RWPE2 (cell line): ENCODE measurements at regions not wholly inside any gene's neighbourhood (a gene's known extent, or its start where the extent isn't known, plus 50 kb on each side); places are given as distances from the start of the nearest gene placed in this dataset.
"Not testable (repeated sequence)": the region's sequence is repeated elsewhere in the genome, so short reads cannot be mapped to it uniquely, and the experiment has no call there.

ENCODE experiments used
- ATAC-seq: fragments of 200-7000 bp; cut with Tn5 transposase; 3 replicates; pipeline ENCODE4 v1.9.1; 2021; ENCODE audit warnings: low read depth
- DNase-seq: peaks from one replicate; pipeline ENCODE4 v3.0.0-alpha.2; 2020; ENCODE audit warnings: low spot score
- H3K27ac ChIP-seq: fragments of 450-650 bp; 2 replicates; pipeline ENCODE4 v1.5.1; 2017; ENCODE audit warnings: mild to moderate bottlenecking; ENCODE audit not compliant: poor library complexity, severe bottlenecking
- H3K27me3 ChIP-seq: fragments of 250-450 bp; sonication (Bioruptor Pico); 2 replicates; pipeline ENCODE4 v1.5.1; 2021; ENCODE audit warnings: mild to moderate bottlenecking, moderate library complexity; ENCODE audit not compliant: insufficient read depth, poor library complexity, severe bottlenecking
- H3K36me3 ChIP-seq: fragments of 250-450 bp; sonication (Bioruptor Pico); 2 replicates; pipeline ENCODE4 v1.5.1; 2020; ENCODE audit warnings: low read depth, mild to moderate bottlenecking, moderate library complexity
- H3K4me1 ChIP-seq: fragments of 250-450 bp; sonication (Bioruptor Pico); 2 replicates; pipeline ENCODE4 v1.5.1; 2021; ENCODE audit warnings: mild to moderate bottlenecking, moderate library complexity; ENCODE audit not compliant: insufficient read depth, poor library complexity, severe bottlenecking
- H3K4me3 ChIP-seq: fragments of 250-450 bp; sonication (Bioruptor Pico); 2 replicates; pipeline ENCODE4 v1.5.1; 2021; ENCODE audit warnings: mild to moderate bottlenecking, moderate library complexity; ENCODE audit not compliant: severe bottlenecking
- H3K9me3 ChIP-seq: fragments of 250-450 bp; sonication (Bioruptor Pico); 2 replicates; pipeline ENCODE4 v1.5.1; 2021; ENCODE audit warnings: mild to moderate bottlenecking, moderate library complexity; ENCODE audit not compliant: severe bottlenecking
- CTCF ChIP-seq: fragments of 450-650 bp; IDR thresholded peaks from one replicate; pipeline ENCODE4 v1.5.1; 2017; ENCODE audit warnings: mild to moderate bottlenecking, moderate library complexity; ENCODE audit not compliant: poor library complexity, severe bottlenecking

- H3K27ac ChIP-seq: peak overlapping the region; percentile 67
- DNase-seq: no peak
- peak; percentile 85 for ATAC-seq
- no peaks in the 10 kb centered on the region for H3K27me3 ChIP-seq
- H3K4me3 ChIP-seq: no peak overlapping the region
- H3K4me1 ChIP-seq: peaks cover 38% of the 10 kb centered on the region
- H3K36me3 ChIP-seq: no peaks in the 10 kb centered on the region
- H3K9me3 ChIP-seq: no peaks in the 10 kb centered on the region
- no peak for TF ChIP-seq CTCF
Measured at GRCh38 chr3:153400641-153401040, 238.6 kb downstream of the RAP2B start.

GRCh38 chr3:153404157-153404556 is 242.1 kb downstream of the RAP2B start:
- Histone ChIP-seq H3K36me3 (no peaks in the 10 kb centered on the region), H3K4me1 (peaks cover 34% of the 10 kb centered on the region), H3K9me3 (no peaks in the 10 kb centered on the region), H3K27me3 (no peaks in the 10 kb centered on the region), H3K4me3 (no peak overlapping the region), H3K27ac (no peak overlapping the region)
- no peak for TF ChIP-seq CTCF
- DNase-seq (no peak), ATAC-seq (no peak)

GRCh38 chr3:153405320-153405719 is 243.3 kb downstream of the RAP2B start:
- not testable (repeated sequence) for H3K36me3 ChIP-seq, H3K9me3 ChIP-seq, H3K27ac ChIP-seq, DNase-seq, H3K4me3 ChIP-seq, ATAC-seq, H3K27me3 ChIP-seq
- peaks cover 24% of the 10 kb centered on the region for H3K4me1 ChIP-seq

- no peak for DNase-seq
- Histone ChIP-seq H3K36me3 (no peaks in the 10 kb centered on the region), H3K9me3 (no peaks in the 10 kb centered on the region), H3K27ac (no peak overlapping the region), H3K27me3 (no peaks in the 10 kb centered on the region), H3K4me1 (no peaks in the 10 kb centered on the region), H3K4me3 (no peak overlapping the region)
- no peak for TF ChIP-seq CTCF
- ATAC-seq: no peak
Measured at GRCh38 chr3:153410517-153410916, 248.5 kb downstream of the RAP2B start.

GRCh38 chr3:153414982-153415381 is 253.0 kb downstream of the RAP2B start:
- no peak for TF ChIP-seq CTCF
- Histone ChIP-seq H3K9me3 (no peaks in the 10 kb centered on the region), H3K27ac (no peak overlapping the region), H3K36me3 (no peaks in the 10 kb centered on the region), H3K4me1 (no peaks in the 10 kb centered on the region), H3K4me3 (no peak overlapping the region), H3K27me3 (no peaks in the 10 kb centered on the region)
- DNase-seq: no peak
- ATAC-seq: no peak
